ENCODE measurements at regions not wholly inside any gene's neighbourhood (a gene's known extent, or its start where the extent isn't known, plus 50 kb on each side); places are given as distances from the start of the nearest gene placed in this dataset.

- no peak overlapping the region for H2BK5ac ChIP-seq (ENCODE audit: low read depth, low read length, poor library complexity)
- H2BK12ac ChIP-seq (ENCODE audit: low read length), result no peak overlapping the region
- DNase-seq, result no peak
- no peak overlapping the region for H4K12ac ChIP-seq (ENCODE audit: low read depth, low read length)
- no peaks in the 10 kb centered on the region for H3K79me2 ChIP-seq (ENCODE audit: control insufficient read depth, insufficient read depth, low read length, poor library complexity)
- H4K91ac ChIP-seq (ENCODE audit: low read depth, low read length), result no peak overlapping the region
- H2AFZ ChIP-seq (ENCODE audit: insufficient read depth, low read length, poor library complexity), result no peak overlapping the region
- H3K4ac ChIP-seq (ENCODE audit: low read depth, low read length), result no peak overlapping the region
- H3K4me3 ChIP-seq (ENCODE audit: low read depth, low read length), result no peak overlapping the region
- no peak overlapping the region for H2AK5ac ChIP-seq (ENCODE audit: low read length)
- H2BK120ac ChIP-seq (ENCODE audit: insufficient read depth, low read length, poor library complexity), result no peak overlapping the region
- H3K27ac ChIP-seq (ENCODE audit: low read depth, low read length), result no peak overlapping the region
- H3K18ac ChIP-seq (ENCODE audit: low read length), result no peak overlapping the region
- no peaks in the 10 kb centered on the region for H3K36me3 ChIP-seq (ENCODE audit: control insufficient read depth in 1 of 2, insufficient read depth in 2 of 2, low read length in 2 of 2)
- no CpG with 5 or more reads among the region's 3 CpGs for WGBS (ENCODE audit: extremely low coverage, insufficient coverage, insufficient read length)
- H3K23ac ChIP-seq (ENCODE audit: low read length), result no peak overlapping the region
- H4K8ac ChIP-seq (ENCODE audit: low read depth, low read length), result no peak overlapping the region
- no peak overlapping the region for H3K9ac ChIP-seq (ENCODE audit: low read length)
- H3K27me3 ChIP-seq (ENCODE audit: insufficient read depth, low read length), result no peaks in the 10 kb centered on the region
- no peaks in the 10 kb centered on the region for H3K79me1 ChIP-seq (ENCODE audit: low read length)
- no peak overlapping the region for H3K4me2 ChIP-seq (ENCODE audit: low read length)
- no peak overlapping the region for H3K14ac ChIP-seq (ENCODE audit: low read length)
- H3K9me3 ChIP-seq (ENCODE audit: insufficient read depth, low read depth, low read length), result no peaks in the 10 kb centered on the region
- no peaks in the 10 kb centered on the region for H3K4me1 ChIP-seq (ENCODE audit: control insufficient read depth in 1 of 2, insufficient read depth in 2 of 2, low read length in 2 of 2)
These were observed 540.7 kb downstream of the BMP2 start for GRCh38 chr20:7308163-7308562.

GRCh38 chr20:7313047-7313446 is 545.6 kb downstream of the BMP2 start:
- no peak for DNase-seq
- H3K4me2 ChIP-seq (ENCODE audit: low read length), result no peak overlapping the region
- no peak overlapping the region for H4K91ac ChIP-seq (ENCODE audit: low read depth, low read length)
- H4K8ac ChIP-seq (ENCODE audit: low read depth, low read length), result no peak overlapping the region
- no peak overlapping the region for H2AFZ ChIP-seq (ENCODE audit: insufficient read depth, low read length, poor library complexity)
- H4K12ac ChIP-seq (ENCODE audit: low read depth, low read length), result no peak overlapping the region
- H3K18ac ChIP-seq (ENCODE audit: low read length), result no peak overlapping the region
- no CpG with 5 or more reads among the region's 2 CpGs for WGBS (ENCODE audit: extremely low coverage, insufficient coverage, insufficient read length)
- no peak overlapping the region for H2BK12ac ChIP-seq (ENCODE audit: low read length)
- no peak overlapping the region for H2BK5ac ChIP-seq (ENCODE audit: low read depth, low read length, poor library complexity)
- H3K4ac ChIP-seq (ENCODE audit: low read depth, low read length), result no peak overlapping the region
- no peak overlapping the region for H3K9ac ChIP-seq (ENCODE audit: low read length)
- no peaks in the 10 kb centered on the region for H3K79me2 ChIP-seq (ENCODE audit: control insufficient read depth, insufficient read depth, low read length, poor library complexity)
- H3K4me1 ChIP-seq (ENCODE audit: control insufficient read depth in 1 of 2, insufficient read depth in 2 of 2, low read length in 2 of 2), result no peaks in the 10 kb centered on the region
- no peak overlapping the region for H2BK120ac ChIP-seq (ENCODE audit: insufficient read depth, low read length, poor library complexity)
- no peaks in the 10 kb centered on the region for H3K36me3 ChIP-seq (ENCODE audit: control insufficient read depth in 1 of 2, insufficient read depth in 2 of 2, low read length in 2 of 2)
- no peak overlapping the region for H3K4me3 ChIP-seq (ENCODE audit: low read depth, low read length)
- H3K23ac ChIP-seq (ENCODE audit: low read length), result no peak overlapping the region
- no peak overlapping the region for H2AK5ac ChIP-seq (ENCODE audit: low read length)
- no peaks in the 10 kb centered on the region for H3K27me3 ChIP-seq (ENCODE audit: insufficient read depth, low read length)
- H3K27ac ChIP-seq (ENCODE audit: low read depth, low read length), result no peak overlapping the region
- H3K9me3 ChIP-seq (ENCODE audit: insufficient read depth, low read depth, low read length), result no peaks in the 10 kb centered on the region
- no peaks in the 10 kb centered on the region for H3K79me1 ChIP-seq (ENCODE audit: low read length)
- no peak overlapping the region for H3K14ac ChIP-seq (ENCODE audit: low read length)

GRCh38 chr20:7323957-7324356 is 556.5 kb downstream of the BMP2 start:
- no peak for DNase-seq
- Histone ChIP-seq H3K4ac (ENCODE audit: low read depth, low read length) (no peak overlapping the region), H3K23ac (ENCODE audit: low read length) (no peak overlapping the region), H3K4me2 (ENCODE audit: low read length) (no peak overlapping the region), H3K4me1 (ENCODE audit: control insufficient read depth in 1 of 2, insufficient read depth in 2 of 2, low read length in 2 of 2) (no peaks in the 10 kb centered on the region), H3K79me1 (ENCODE audit: low read length) (no peaks in the 10 kb centered on the region), H2AK5ac (ENCODE audit: low read length) (no peak overlapping the region), H3K4me3 (ENCODE audit: low read depth, low read length) (no peak overlapping the region), H4K12ac (ENCODE audit: low read depth, low read length) (no peak overlapping the region), H3K18ac (ENCODE audit: low read length) (no peak overlapping the region), H3K36me3 (ENCODE audit: control insufficient read depth in 1 of 2, insufficient read depth in 2 of 2, low read length in 2 of 2) (no peaks in the 10 kb centered on the region), H2BK5ac (ENCODE audit: low read depth, low read length, poor library complexity) (no peak overlapping the region), H2BK12ac (ENCODE audit: low read length) (no peak overlapping the region), H3K9ac (ENCODE audit: low read length) (no peak overlapping the region), H3K27me3 (ENCODE audit: insufficient read depth, low read length) (no peaks in the 10 kb centered on the region), H3K9me3 (ENCODE audit: insufficient read depth, low read depth, low read length) (no peaks in the 10 kb centered on the region), H2AFZ (ENCODE audit: insufficient read depth, low read length, poor library complexity) (no peak overlapping the region), H3K14ac (ENCODE audit: low read length) (no peak overlapping the region), H2BK120ac (ENCODE audit: insufficient read depth, low read length, poor library complexity) (no peak overlapping the region), H3K79me2 (ENCODE audit: control insufficient read depth, insufficient read depth, low read length, poor library complexity) (no peaks in the 10 kb centered on the region), H3K27ac (ENCODE audit: low read depth, low read length) (no peak overlapping the region), H4K91ac (ENCODE audit: low read depth, low read length) (no peak overlapping the region), H4K8ac (ENCODE audit: low read depth, low read length) (no peak overlapping the region)
- WGBS (ENCODE audit: extremely low coverage, insufficient coverage, insufficient read length), result no CpG with 5 or more reads among the region's 5 CpGs

GRCh38 chr20:7327810-7328209 is 560.3 kb downstream of the BMP2 start:
- no peak overlapping the region for H2BK120ac ChIP-seq (ENCODE audit: insufficient read depth, low read length, poor library complexity)
- no peak for DNase-seq

More at GRCh38 chr20:7327810-7328209, 560.3 kb downstream of the BMP2 start:
- Histone ChIP-seq H2BK12ac (ENCODE audit: low read length) (no peak overlapping the region), H3K4me1 (ENCODE audit: control insufficient read depth in 1 of 2, insufficient read depth in 2 of 2, low read length in 2 of 2) (no peaks in the 10 kb centered on the region), H3K27ac (ENCODE audit: low read depth, low read length) (no peak overlapping the region), H4K91ac (ENCODE audit: low read depth, low read length) (no peak overlapping the region), H2AFZ (ENCODE audit: insufficient read depth, low read length, poor library complexity) (no peak overlapping the region), H2AK5ac (ENCODE audit: low read length) (no peak overlapping the region), H3K36me3 (ENCODE audit: control insufficient read depth in 1 of 2, insufficient read depth in 2 of 2, low read length in 2 of 2) (no peaks in the 10 kb centered on the region), H4K8ac (ENCODE audit: low read depth, low read length) (no peak overlapping the region), H3K9me3 (ENCODE audit: insufficient read depth, low read depth, low read length) (no peaks in the 10 kb centered on the region), H3K4me3 (ENCODE audit: low read depth, low read length) (no peak overlapping the region), H3K18ac (ENCODE audit: low read length) (no peak overlapping the region), H3K79me1 (ENCODE audit: low read length) (no peaks in the 10 kb centered on the region), H4K12ac (ENCODE audit: low read depth, low read length) (no peak overlapping the region), H2BK5ac (ENCODE audit: low read depth, low read length, poor library complexity) (no peak overlapping the region), H3K27me3 (ENCODE audit: insufficient read depth, low read length) (no peaks in the 10 kb centered on the region), H3K4ac (ENCODE audit: low read depth, low read length) (no peak overlapping the region), H3K79me2 (ENCODE audit: control insufficient read depth, insufficient read depth, low read length, poor library complexity) (no peaks in the 10 kb centered on the region), H3K9ac (ENCODE audit: low read length) (no peak overlapping the region), H3K14ac (ENCODE audit: low read length) (no peak overlapping the region), H3K23ac (ENCODE audit: low read length) (no peak overlapping the region), H3K4me2 (ENCODE audit: low read length) (no peak overlapping the region)

All from trophoblast cell (in vitro differentiated cells and primary cell).